Heart left ventricle (tissue), 13 donors: ENCODE measurements at regions not wholly inside any gene's neighbourhood (a gene's known extent, or its start where the extent isn't known, plus 50 kb on each side); places are given as distances from the start of the nearest gene placed in this dataset.

ENCODE experiments used
- POLR2A ChIP-seq, 2 donors: fragments of 450-650 bp; IDR thresholded peaks; one replicate each; pipeline ENCODE4 v1.6.1; 2017; ENCODE audit warnings: antibody characterized with exemption in 2 of 2, mild to moderate bottlenecking in 2 of 2, moderate library complexity in 2 of 2
- TF ChIP-seq, protein P1 (sequence below), 12 donors: fragments of 200-600 bp; sonication (generic) in 4 of 12; IDR thresholded peaks; one replicate each; pipeline versions ENCODE4 v1.5.0 to v1.8.0; 2018 to 2022; ENCODE audit warnings: antibody characterized with exemption in 12 of 12, mild to moderate bottlenecking in 5 of 12
- donor health status: ischemic (EF 13 %, LVEDD 7.1; RV severe dilation, severe dysfunction).
- donor health status: DM: no; HTN: yes; CAD: no.
- donor health status: DM: no; HTN: no; CAD: no.
- donor health status: ischemic (EF 25% LVEDD 6.9; RV normal size, moderate dysfunction).
- donor health status: ischemic (EF 25% LVEDD 5.7; RV mildly dilated, moderate dysfunction).
- donor health status: ischemic (EF 35%, LVEDD 5.7; RV mildly dilated, moderate dysfunction).
- donor health status: nonischemic (EF 11% LVEDD 7.7; RV severe dilation, severe dysfunction).
- donor health status: DM: yes; HTN: yes; CAD: no.
- donor health status: PGD.
- donor health status: ischemic (EF 29% LVEDD 5.4; RV normal size, mild dysfunction).
- donor health status: nonischemic (EF 23%, LVEDD 6.1; RV moderate dilation, normal function).

DNA sequence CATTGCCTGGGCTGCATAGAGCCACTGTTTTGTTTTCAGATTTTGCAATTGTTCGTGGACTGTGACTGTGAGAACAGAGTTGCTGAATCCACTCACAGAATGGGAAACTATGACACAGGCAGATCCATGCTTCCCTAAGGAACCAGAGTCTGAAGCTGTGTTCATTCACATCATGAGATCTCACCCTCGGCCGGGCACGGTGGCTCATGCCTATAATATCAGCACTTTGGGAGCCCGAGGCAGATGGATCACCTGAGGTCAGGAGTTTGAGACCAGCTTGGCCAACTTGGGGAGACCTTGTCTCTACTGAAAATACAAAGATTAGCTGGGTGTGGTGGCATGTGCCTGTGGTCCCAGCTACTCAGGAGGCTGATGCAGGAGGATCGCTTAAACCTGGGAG lies 139.2 kb upstream of the SALL4 start:
- TF ChIP-seq, protein P1, sequence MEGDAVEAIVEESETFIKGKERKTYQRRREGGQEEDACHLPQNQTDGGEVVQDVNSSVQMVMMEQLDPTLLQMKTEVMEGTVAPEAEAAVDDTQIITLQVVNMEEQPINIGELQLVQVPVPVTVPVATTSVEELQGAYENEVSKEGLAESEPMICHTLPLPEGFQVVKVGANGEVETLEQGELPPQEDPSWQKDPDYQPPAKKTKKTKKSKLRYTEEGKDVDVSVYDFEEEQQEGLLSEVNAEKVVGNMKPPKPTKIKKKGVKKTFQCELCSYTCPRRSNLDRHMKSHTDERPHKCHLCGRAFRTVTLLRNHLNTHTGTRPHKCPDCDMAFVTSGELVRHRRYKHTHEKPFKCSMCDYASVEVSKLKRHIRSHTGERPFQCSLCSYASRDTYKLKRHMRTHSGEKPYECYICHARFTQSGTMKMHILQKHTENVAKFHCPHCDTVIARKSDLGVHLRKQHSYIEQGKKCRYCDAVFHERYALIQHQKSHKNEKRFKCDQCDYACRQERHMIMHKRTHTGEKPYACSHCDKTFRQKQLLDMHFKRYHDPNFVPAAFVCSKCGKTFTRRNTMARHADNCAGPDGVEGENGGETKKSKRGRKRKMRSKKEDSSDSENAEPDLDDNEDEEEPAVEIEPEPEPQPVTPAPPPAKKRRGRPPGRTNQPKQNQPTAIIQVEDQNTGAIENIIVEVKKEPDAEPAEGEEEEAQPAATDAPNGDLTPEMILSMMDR (IDR thresholded peaks at IDR 0.05) = no peak
- TF ChIP-seq POLR2A (IDR thresholded peaks at IDR 0.05) = no peak
